Stomach (tissue), 8 donors: ENCODE measurements at regions not wholly inside any gene's neighbourhood (a gene's known extent, or its start where the extent isn't known, plus 50 kb on each side); places are given as distances from the start of the nearest gene placed in this dataset.

ENCODE experiments used
- DNase-seq, 2 donors: peaks; one replicate each; pipeline versions ENCODE4 v3.0.0 to v3.0.0-alpha.2; 2013 to 2019
- H3K27ac ChIP-seq, 5 donors: fragments of 200-600 bp in 4 of 5; sonication (generic) in 4 of 5; one replicate each; pipeline ENCODE4 v1.5.1; 2013 to 2019; ENCODE audit warnings: mild to moderate bottlenecking in 1 of 5, moderate library complexity in 1 of 5
- H3K27me3 ChIP-seq, 3 donors: fragments of 200-600 bp; sonication (generic); one replicate each; pipeline ENCODE4 v1.5.1; 2017 to 2019; ENCODE audit warnings: mixed run types in 1 of 3
- H3K36me3 ChIP-seq, 4 donors: fragments of 200-600 bp; sonication (generic); 1 replicate in 3 of 4; 2 replicates in 1 of 4; pipeline ENCODE4 v1.5.1; 2016 to 2019
- H3K4me1 ChIP-seq, 4 donors: fragments of 200-600 bp; sonication (generic); one replicate each; pipeline ENCODE4 v1.5.1; 2016 to 2019
- H3K4me3 ChIP-seq, 4 donors: fragments of 200-600 bp; sonication (generic) in 3 of 4; one replicate each; pipeline ENCODE4 v1.5.1; 2016 to 2019; ENCODE audit warnings: mild to moderate bottlenecking in 1 of 4
- H3K9me3 ChIP-seq, 4 donors: fragments of 200-600 bp; sonication (generic); one replicate each; pipeline ENCODE4 v1.5.1; 2016 to 2019
- CTCF ChIP-seq, 7 experiments: fragments of 450-650 bp in 4 of 7; fragments of 200-600 bp in 3 of 7; sonication (generic) in 3 of 7; IDR thresholded peaks; one replicate each; pipeline ENCODE4 v1.5.1; 2016 to 2019; ENCODE audit warnings: antibody characterized with exemption in 7 of 7, control low read depth in 2 of 7, mild to moderate bottlenecking in 1 of 7
- EP300 ChIP-seq: sonication (generic); formaldehyde crosslinking; IDR thresholded peaks from one replicate; pipeline ENCODE4 v1.6.1; 2017; ENCODE audit warnings: antibody characterized with exemption
- POLR2A ChIP-seq, 4 donors: fragments of 450-650 bp; IDR thresholded peaks; one replicate each; pipeline ENCODE4 v1.6.1; 2016; ENCODE audit warnings: antibody characterized with exemption in 4 of 4, control low read depth in 2 of 4, mild to moderate bottlenecking in 1 of 4, moderate library complexity in 1 of 4
- POLR2AphosphoS5 ChIP-seq, 3 donors: sonication (generic); formaldehyde crosslinking; IDR thresholded peaks; one replicate each; pipeline ENCODE4 v1.6.1; 2016; ENCODE audit warnings: antibody characterized with exemption in 3 of 3
- WGBS, 5 donors: extraction: QIAGEN DNeasy Blood & Tissue Kit in 3 of 5; methylation state at CpG; one replicate each; pipeline versions ENCODE4 v1.1.5 to v1.1.7; 2013 to 2018; 5-methylcytosine and 5-hydroxymethylcytosine counted together
- intact Hi-C: fragments of 100-400 bp; cut with DNase I; formaldehyde crosslinking; loops from one replicate; pipeline ENCODE4 v1.15.1; 2023; ENCODE audit warnings: low total_unique reads
- donor health status: healthy with polysubstance abuse.
- donor health status: Bipolar disorder and iron deficiency.
- donor health status: healthy.

DNA sequence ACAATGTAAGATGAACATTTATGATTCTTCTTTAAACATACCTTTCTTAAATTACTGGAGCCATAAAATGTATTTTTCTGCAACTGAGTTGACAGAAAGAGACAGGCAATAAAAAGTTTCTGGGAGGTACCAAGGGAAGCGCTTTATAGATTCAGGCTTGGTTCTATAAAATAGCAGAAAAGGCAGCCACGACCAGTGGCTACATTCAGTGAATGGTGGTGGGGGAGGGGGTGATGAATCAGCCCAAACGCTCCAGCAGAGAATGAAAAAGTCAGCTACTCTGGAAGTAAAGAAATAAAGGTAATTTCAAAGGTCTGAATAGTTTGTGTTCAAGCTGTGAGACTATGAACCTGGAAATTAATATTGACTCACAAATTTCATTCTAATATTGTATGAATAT is 456.1 kb downstream of the KCTD8 start:
- H3K27me3 ChIP-seq = no peaks in the 10 kb centered on the region
- H3K36me3 ChIP-seq = no peaks in the 10 kb centered on the region
- TF ChIP-seq POLR2AphosphoS5 (IDR thresholded peaks at IDR 0.05) = no peak
- TF ChIP-seq POLR2A (IDR thresholded peaks at IDR 0.05) = no peak
- no peak for TF ChIP-seq EP300
- TF ChIP-seq CTCF (IDR thresholded peaks at IDR 0.05) = no peak
- H3K9me3 ChIP-seq = no peaks in the 10 kb centered on the region
- no peak for DNase-seq
- intact Hi-C loops = no loop called here
- H3K4me3 ChIP-seq = no peak overlapping the region
- H3K4me1 ChIP-seq = no peaks in the 10 kb centered on the region
- 51 to 74% (median 61%) methylated on average over 3 of the region's 3 CpGs for WGBS, 5 donors
- no peak overlapping the region for H3K27ac ChIP-seq

GRCh38 chr4:43993196-43993902 is 455.3 kb downstream of the KCTD8 start:
- no peaks in the 10 kb centered on the region for H3K9me3 ChIP-seq
- H3K36me3 ChIP-seq = no peaks in the 10 kb centered on the region
- H3K27me3 ChIP-seq = no peaks in the 10 kb centered on the region
- intact Hi-C loops = no loop called here
- no peak for DNase-seq
- no peak overlapping the region for H3K4me3 ChIP-seq
- TF ChIP-seq EP300 (no peak), POLR2A (IDR thresholded peaks at IDR 0.05) (no peak), CTCF (IDR thresholded peaks at IDR 0.05) (no peak), POLR2AphosphoS5 (IDR thresholded peaks at IDR 0.05) (no peak)
- H3K4me1 ChIP-seq = no peaks in the 10 kb centered on the region
- WGBS, 5 donors = 41 to 53% (median 42%) methylated on average over 2 of the region's 2 CpGs
- no peak overlapping the region for H3K27ac ChIP-seq

DNA sequence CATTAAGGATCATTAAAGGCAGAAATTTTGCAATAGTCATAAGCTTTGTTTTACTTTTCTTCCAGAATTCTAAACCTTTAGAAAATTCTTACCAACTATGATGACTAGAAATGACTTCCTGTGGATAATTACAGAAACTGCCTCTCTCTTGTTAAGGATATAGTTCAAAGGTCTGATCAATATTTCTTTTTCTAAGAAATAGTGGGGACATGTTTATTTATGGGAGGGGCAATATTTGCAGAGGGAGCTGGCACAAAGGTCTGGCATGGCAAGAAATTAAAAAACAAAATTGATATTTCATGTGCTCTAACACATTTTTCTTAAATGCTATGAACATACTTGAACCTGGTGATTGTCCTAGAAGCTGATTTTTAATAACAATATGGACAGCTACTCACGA is 448.9 kb downstream of the KCTD8 start:
- DNase-seq = no peak
- no peaks in the 10 kb centered on the region for H3K4me1 ChIP-seq
- H3K27me3 ChIP-seq = no peaks in the 10 kb centered on the region
- 61 to 79% (median 67%) methylated on average over 1 of the region's 1 CpG for WGBS, 5 donors
- intact Hi-C loops = no loop called here
- TF ChIP-seq POLR2AphosphoS5 (IDR thresholded peaks at IDR 0.05) = no peak
- no peak for TF ChIP-seq EP300
- no peak for TF ChIP-seq POLR2A (IDR thresholded peaks at IDR 0.05)
- no peak for TF ChIP-seq CTCF (IDR thresholded peaks at IDR 0.05)
- H3K36me3 ChIP-seq = no peaks in the 10 kb centered on the region
- no peaks in the 10 kb centered on the region for H3K9me3 ChIP-seq
- no peak overlapping the region for H3K4me3 ChIP-seq
- H3K27ac ChIP-seq = no peak overlapping the region

DNA sequence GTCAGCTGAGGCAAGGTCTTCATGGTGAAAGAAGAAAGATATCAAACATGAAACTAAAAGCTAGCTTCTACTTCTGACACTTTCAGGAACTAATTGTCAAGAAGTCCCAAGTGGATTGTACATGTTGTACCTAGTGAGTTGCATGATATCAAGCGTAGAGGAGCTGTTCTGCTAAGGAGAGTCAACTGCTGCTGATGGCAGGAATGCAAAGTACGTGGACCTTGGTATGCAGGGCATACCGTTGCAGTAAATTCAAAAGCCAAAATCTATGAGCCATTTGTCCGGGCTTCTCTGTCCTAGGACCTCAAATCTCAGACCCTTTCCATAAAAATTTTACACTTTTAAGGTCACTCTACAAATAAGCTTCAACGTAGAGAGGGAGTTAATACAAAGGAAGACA is 446.2 kb downstream of the KCTD8 start:
- Histone ChIP-seq H3K4me3 (no peak overlapping the region), H3K9me3 (no peaks in the 10 kb centered on the region), H3K27me3 (no peaks in the 10 kb centered on the region), H3K4me1 (no peaks in the 10 kb centered on the region), H3K27ac (no peak overlapping the region), H3K36me3 (no peaks in the 10 kb centered on the region)
- no peak for DNase-seq
- TF ChIP-seq CTCF (IDR thresholded peaks at IDR 0.05) (no peak), EP300 (no peak), POLR2A (IDR thresholded peaks at IDR 0.05) (no peak), POLR2AphosphoS5 (IDR thresholded peaks at IDR 0.05) (no peak)
- intact Hi-C loops = no loop called here
- 81 to 88% (median 84%) methylated on average over 5 of the region's 5 CpGs for WGBS, 5 donors
